ENCODE measurements at regions not wholly inside any gene's neighbourhood (a gene's known extent, or its start where the extent isn't known, plus 50 kb on each side); places are given as distances from the start of the nearest gene placed in this dataset.

DNA sequence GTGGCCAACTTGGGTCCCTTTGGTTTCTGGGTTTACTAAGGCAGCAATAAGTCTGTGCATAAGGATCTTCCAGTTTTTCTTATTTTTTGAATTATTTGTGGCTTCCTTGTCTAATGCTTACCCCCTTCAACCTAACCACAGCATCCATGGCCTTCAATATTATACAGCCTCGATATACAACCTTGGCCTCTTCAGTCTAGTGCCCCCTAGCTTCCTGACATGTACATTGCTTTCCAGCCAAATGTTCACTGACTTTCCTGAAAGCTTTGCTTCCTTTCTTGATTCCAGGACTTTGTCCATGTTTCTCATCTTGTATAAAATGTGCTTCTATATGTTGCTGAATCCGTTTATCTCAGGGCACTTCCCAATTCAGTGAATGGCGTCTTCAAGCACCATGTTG is 310.1 kb downstream of the OLFM4 start:
- no peaks in the 10 kb centered on the region for H3K36me3 ChIP-seq (ENCODE audit: control insufficient read depth, insufficient read depth, low read length)
- no peaks in the 10 kb centered on the region for H3K27me3 ChIP-seq (ENCODE audit: control insufficient read depth, insufficient read depth, low read length, poor library complexity, severe bottlenecking)
- DNase-seq: no peak
- Mint-ChIP-seq H3K27me3 (ENCODE audit: insufficient read depth) (peaks cover 27% of the 10 kb centered on the region), H3K27ac (no peak overlapping the region), H3K36me3 (ENCODE audit: low read depth) (no peaks in the 10 kb centered on the region), H3K4me1 (peaks cover 37% of the 10 kb centered on the region), H3K4me3 (no peak overlapping the region), H3K9me3 (peaks cover 9% of the 10 kb centered on the region)
- H3K27ac ChIP-seq (ENCODE audit: low read depth, low read length): no peak overlapping the region
- H3K4me3 ChIP-seq (ENCODE audit: low read length): no peak overlapping the region
- TF ChIP-seq, protein P1, sequence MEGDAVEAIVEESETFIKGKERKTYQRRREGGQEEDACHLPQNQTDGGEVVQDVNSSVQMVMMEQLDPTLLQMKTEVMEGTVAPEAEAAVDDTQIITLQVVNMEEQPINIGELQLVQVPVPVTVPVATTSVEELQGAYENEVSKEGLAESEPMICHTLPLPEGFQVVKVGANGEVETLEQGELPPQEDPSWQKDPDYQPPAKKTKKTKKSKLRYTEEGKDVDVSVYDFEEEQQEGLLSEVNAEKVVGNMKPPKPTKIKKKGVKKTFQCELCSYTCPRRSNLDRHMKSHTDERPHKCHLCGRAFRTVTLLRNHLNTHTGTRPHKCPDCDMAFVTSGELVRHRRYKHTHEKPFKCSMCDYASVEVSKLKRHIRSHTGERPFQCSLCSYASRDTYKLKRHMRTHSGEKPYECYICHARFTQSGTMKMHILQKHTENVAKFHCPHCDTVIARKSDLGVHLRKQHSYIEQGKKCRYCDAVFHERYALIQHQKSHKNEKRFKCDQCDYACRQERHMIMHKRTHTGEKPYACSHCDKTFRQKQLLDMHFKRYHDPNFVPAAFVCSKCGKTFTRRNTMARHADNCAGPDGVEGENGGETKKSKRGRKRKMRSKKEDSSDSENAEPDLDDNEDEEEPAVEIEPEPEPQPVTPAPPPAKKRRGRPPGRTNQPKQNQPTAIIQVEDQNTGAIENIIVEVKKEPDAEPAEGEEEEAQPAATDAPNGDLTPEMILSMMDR (conservative IDR thresholded peaks at IDR 0.05): peak; percentile 64
- H3K4me1 ChIP-seq (ENCODE audit: control insufficient read depth, insufficient read depth, low read length): peaks cover 19% of the 10 kb centered on the region
- H3K9ac ChIP-seq (ENCODE audit: extremely low read depth, low read length, poor library complexity, severe bottlenecking): no peak overlapping the region
- no peaks in the 10 kb centered on the region for H3K9me3 ChIP-seq (ENCODE audit: control insufficient read depth, low read length)
- WGBS, 2 experiments (ENCODE audit: insufficient coverage in 1 of 2, insufficient read length in 1 of 2): 93% methylated on average over 3 of the region's 3 CpGs

DNA sequence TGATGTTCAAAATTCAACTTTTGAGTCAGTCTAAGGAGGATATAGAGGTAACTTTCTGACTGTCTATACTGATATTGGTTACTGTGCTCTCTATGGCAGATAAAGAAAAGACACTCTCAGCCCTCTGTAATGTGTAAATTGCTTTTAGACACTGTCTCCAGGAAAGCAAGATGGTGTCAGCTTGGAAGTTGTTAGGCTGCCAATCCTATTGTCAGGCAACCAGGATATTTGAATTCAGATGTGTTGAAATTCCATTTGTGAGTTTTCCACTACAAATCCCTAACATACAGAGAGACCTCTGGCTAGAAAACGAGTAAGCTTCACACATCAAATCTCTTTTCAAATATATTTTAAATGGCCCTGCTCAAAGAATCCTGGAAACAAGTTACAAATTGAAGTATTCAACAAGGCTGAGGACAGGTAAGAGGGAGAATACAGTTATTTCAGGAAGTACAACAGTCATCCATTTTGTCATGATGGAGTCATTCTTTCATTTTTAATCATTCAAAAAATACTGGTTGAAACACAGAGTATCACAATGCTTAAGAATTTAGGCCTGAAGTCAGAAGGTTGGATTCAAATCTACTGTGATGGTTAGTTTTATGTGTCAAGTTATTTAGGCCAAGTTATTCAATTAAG is 312.0 kb downstream of the OLFM4 start:
- Mint-ChIP-seq H3K4me3 (no peak overlapping the region), H3K36me3 (ENCODE audit: low read depth) (no peaks in the 10 kb centered on the region), H3K9me3 (peaks cover 6% of the 10 kb centered on the region), H3K27me3 (ENCODE audit: insufficient read depth) (peaks cover 26% of the 10 kb centered on the region), H3K27ac (peak overlapping the region; percentile 87), H3K4me1 (peaks cover 39% of the 10 kb centered on the region)
- TF ChIP-seq, protein P1 (conservative IDR thresholded peaks at IDR 0.05): no peak
- WGBS, 2 experiments (ENCODE audit: insufficient coverage in 1 of 2, insufficient read length in 1 of 2): 92% methylated on average over 1 of the region's 1 CpG; no CpG with 5 or more reads in 1 of the 2 experiments
- Histone ChIP-seq H3K4me3 (ENCODE audit: low read length) (no peak overlapping the region), H3K27me3 (ENCODE audit: control insufficient read depth, insufficient read depth, low read length, poor library complexity, severe bottlenecking) (peaks cover 8% of the 10 kb centered on the region), H3K36me3 (ENCODE audit: control insufficient read depth, insufficient read depth, low read length) (no peaks in the 10 kb centered on the region), H3K9ac (ENCODE audit: extremely low read depth, low read length, poor library complexity, severe bottlenecking) (no peak overlapping the region), H3K9me3 (ENCODE audit: control insufficient read depth, low read length) (no peaks in the 10 kb centered on the region), H3K27ac (ENCODE audit: low read depth, low read length) (no peak overlapping the region), H3K4me1 (ENCODE audit: control insufficient read depth, insufficient read depth, low read length) (peaks cover 22% of the 10 kb centered on the region)
- DNase-seq: no peak

DNA sequence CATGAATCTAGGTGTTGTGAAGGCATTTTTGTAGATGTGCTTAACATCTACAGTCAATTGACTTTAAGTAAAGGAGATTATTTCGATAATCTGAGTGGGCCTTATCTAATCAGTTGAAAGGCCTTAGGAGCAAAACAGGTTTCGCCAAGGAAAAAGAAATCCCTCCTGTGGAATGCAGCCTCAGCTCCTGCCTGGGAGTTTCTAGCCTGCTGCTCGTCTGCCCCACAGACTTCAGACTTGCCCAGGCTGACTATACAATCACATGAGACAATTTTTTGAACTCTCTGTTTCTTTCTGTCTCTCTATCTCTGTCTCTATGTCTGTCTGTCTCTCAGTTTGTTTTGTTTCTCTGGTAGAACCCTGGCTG is 312.5 kb downstream of the OLFM4 start:
- H3K4me1 ChIP-seq (ENCODE audit: control insufficient read depth, insufficient read depth, low read length): peaks cover 22% of the 10 kb centered on the region
- Mint-ChIP-seq H3K27me3 (ENCODE audit: insufficient read depth) (peaks cover 28% of the 10 kb centered on the region), H3K36me3 (ENCODE audit: low read depth) (no peaks in the 10 kb centered on the region), H3K9me3 (peaks cover 5% of the 10 kb centered on the region), H3K27ac (peak overlapping the region; percentile 87), H3K4me3 (no peak overlapping the region), H3K4me1 (peaks cover 40% of the 10 kb centered on the region)
- no peak overlapping the region for H3K9ac ChIP-seq (ENCODE audit: extremely low read depth, low read length, poor library complexity, severe bottlenecking)
- DNase-seq: no peak
- no peak overlapping the region for H3K27ac ChIP-seq (ENCODE audit: low read depth, low read length)
- TF ChIP-seq, protein P1 (conservative IDR thresholded peaks at IDR 0.05): no peak
- H3K9me3 ChIP-seq (ENCODE audit: control insufficient read depth, low read length): no peaks in the 10 kb centered on the region
- H3K36me3 ChIP-seq (ENCODE audit: control insufficient read depth, insufficient read depth, low read length): no peaks in the 10 kb centered on the region
- no peak overlapping the region for H3K4me3 ChIP-seq (ENCODE audit: low read length)
- WGBS, 2 experiments (ENCODE audit: insufficient coverage in 1 of 2, insufficient read length in 1 of 2): 39 to 50% methylated on average over 2 to 3 of the region's 3 CpGs
- peaks cover 8% of the 10 kb centered on the region for H3K27me3 ChIP-seq (ENCODE audit: control insufficient read depth, insufficient read depth, low read length, poor library complexity, severe bottlenecking)
